A549 (cell line): ENCODE measurements at regions not wholly inside any gene's neighbourhood (a gene's known extent, or its start where the extent isn't known, plus 50 kb on each side); places are given as distances from the start of the nearest gene placed in this dataset.

Experiments used
- ATAC-seq, 2 experiments: fragments of 200-7000 bp in 1 of 2; fragments of >200 bp in 1 of 2; cut with Nextera tagmentation in 1 of 2; cut with Tn5 transposase in 1 of 2; 3 replicates each; pipeline versions ENCODE4 v1.8.0 to v1.9.1; 2018 to 2020; ENCODE audit warnings: mild to moderate bottlenecking in 1 of 2, moderate library complexity in 1 of 2
- CTCF ChIA-PET: fragments of 300-600 bp; sonication (Branson Sonifier 250); formaldehyde crosslinking; extraction: SDS; loops from one replicate; lab custom pipeline; 2021; ENCODE audit warnings: antibody characterized with exemption, inconsistent platforms; lab: Yijun Ruan, JAX
- POLR2A ChIA-PET: fragments of 350-600 bp; formaldehyde crosslinking; extraction: SDS; loops from one replicate; lab custom pipeline; 2021; ENCODE audit warnings: antibody characterized with exemption, inconsistent platforms; lab: Yijun Ruan, JAX
- DNase-seq, 2 experiments: peaks; one replicate each; pipeline versions ENCODE4 v3.0.0 to v3.0.0-alpha.2; 2011 to 2016; ENCODE audit warnings: low read depth in 1 of 2, low spot score in 1 of 2
- FAIRE-seq: peaks from 2 replicates; lab custom pipeline; 2011; peaks lifted over from hg19 to GRCh38; lab: Jason Lieb, UNC
- H3K27ac ChIP-seq, 2 experiments: fragments of >200 bp; sonication (Bioruptor Twin); formaldehyde crosslinking; 3 replicates each; pipeline ENCODE4 v1.5.1; 2016 to 2017
- H3K4me1 ChIP-seq: fragments of >200 bp; sonication (Bioruptor Twin); formaldehyde crosslinking; 3 replicates; pipeline ENCODE4 v1.6.1; 2016
- H3K4me2 ChIP-seq: fragments of >200 bp; sonication (Bioruptor Twin); formaldehyde crosslinking; 3 replicates; pipeline ENCODE4 v1.6.1; 2016
- H3K4me3 ChIP-seq: fragments of >200 bp; sonication (Bioruptor Twin); formaldehyde crosslinking; 3 replicates; pipeline ENCODE4 v1.5.1; 2016
- H3K9me3 ChIP-seq: fragments of >200 bp; sonication (Bioruptor Twin); formaldehyde crosslinking; 3 replicates; pipeline ENCODE4 v1.6.1; 2016
- ATOH8 ChIP-seq: fragments of 250-450 bp; sonication (Bioruptor Pico); IDR thresholded peaks from 2 replicates; pipeline ENCODE4 v1.5.0; 2020; ENCODE audit warnings: low read depth, mild to moderate bottlenecking, moderate library complexity
- CBX8 ChIP-seq: fragments of 200-600 bp; sonication (generic); IDR thresholded peaks from 2 replicates; pipeline ENCODE4 v1.6.1; 2016
- CEBPB ChIP-seq, 2 experiments: fragments of >200 bp in 1 of 2; sonication (Bioruptor Twin) in 1 of 2; formaldehyde crosslinking in 1 of 2; IDR thresholded peaks; 2 replicates each; pipeline ENCODE4 v1.6.1; 2012 to 2016
- CHD4 ChIP-seq: fragments of 200-600 bp; sonication (generic); IDR thresholded peaks from 2 replicates; pipeline ENCODE4 v1.6.1; 2016; ENCODE audit warnings: antibody characterized with exemption, mild to moderate bottlenecking, borderline replicate concordance
- ELK1 ChIP-seq: fragments of 150-350 bp; IDR thresholded peaks from 2 replicates; pipeline ENCODE4 v1.6.1; 2014; ENCODE audit warnings: low read depth, mild to moderate bottlenecking, low read length
- ESRRA ChIP-seq: fragments of 150-350 bp; IDR thresholded peaks from 2 replicates; pipeline ENCODE4 v1.6.1; 2014; ENCODE audit warnings: mild to moderate bottlenecking, low read length, borderline replicate concordance
- GATA3 ChIP-seq: IDR thresholded peaks from 2 replicates; pipeline ENCODE4 v1.6.1; 2012; ENCODE audit warnings: borderline replicate concordance
- HDAC2 ChIP-seq: fragments of 200-600 bp; sonication (generic); IDR thresholded peaks from 2 replicates; pipeline ENCODE4 v1.6.1; 2016
- HES2 ChIP-seq: fragments of >200 bp; sonication (Bioruptor Twin); formaldehyde crosslinking; IDR thresholded peaks from 2 replicates; pipeline ENCODE4 v1.6.1; 2016
- HOXB13 ChIP-seq: fragments of 250-450 bp; sonication (Bioruptor Pico); IDR thresholded peaks from 2 replicates; pipeline ENCODE4 v1.5.0; 2020; ENCODE audit warnings: low read depth, mild to moderate bottlenecking, moderate library complexity
- KDM5A ChIP-seq: fragments of 200-600 bp; sonication (generic); IDR thresholded peaks from 2 replicates; pipeline ENCODE4 v1.6.1; 2016; ENCODE audit warnings: antibody characterized with exemption, mild to moderate bottlenecking
- NPAS2 ChIP-seq: fragments of 250-450 bp; sonication (Bioruptor Pico); IDR thresholded peaks from 2 replicates; pipeline ENCODE4 v1.8.0; 2022; ENCODE audit warnings: mild to moderate bottlenecking, moderate library complexity, borderline replicate concordance
- NR3C1 ChIP-seq: fragments of >200 bp; sonication (Bioruptor Twin); formaldehyde crosslinking; IDR thresholded peaks from 3 replicates; pipeline ENCODE4 v1.6.1; 2017
- PBX3 ChIP-seq: IDR thresholded peaks from 2 replicates; pipeline ENCODE4 v1.6.1; 2012
- POLR2A ChIP-seq: IDR thresholded peaks from 2 replicates; pipeline ENCODE4 v1.6.1; 2012; ENCODE audit warnings: mild to moderate bottlenecking, low read length
- RARB ChIP-seq: fragments of 250-450 bp; sonication (Bioruptor Pico); IDR thresholded peaks from 2 replicates; pipeline ENCODE4 v1.8.0; 2021; ENCODE audit warnings: mild to moderate bottlenecking, moderate library complexity
- RFX5 ChIP-seq: fragments of 450-650 bp; IDR thresholded peaks from 2 replicates; pipeline ENCODE4 v1.7.1; 2014; ENCODE audit warnings: antibody characterized with exemption, mild to moderate bottlenecking, moderate library complexity
- TFCP2L1 ChIP-seq: fragments of 250-450 bp; sonication (Bioruptor Pico); IDR thresholded peaks from 2 replicates; pipeline ENCODE4 v1.5.0; 2021; ENCODE audit warnings: mild to moderate bottlenecking
- WGBS: methylation state at CpG from one replicate; pipeline ENCODE4 v1.1.6; 2017; ENCODE audit errors: missing lambda C conversion rate; 5-methylcytosine and 5-hydroxymethylcytosine counted together
- TF ChIP-seq, protein P1 (sequence below): fragments of >200 bp; sonication (Bioruptor Twin); formaldehyde crosslinking; IDR thresholded peaks from 3 replicates; pipeline ENCODE4 v1.5.1; 2016
- TF ChIP-seq, protein P2 (sequence below): fragments of 200-600 bp; sonication (generic); IDR thresholded peaks from 2 replicates; pipeline ENCODE4 v1.6.1; 2016; ENCODE audit warnings: antibody characterized with exemption, mild to moderate bottlenecking, moderate library complexity
- TF ChIP-seq, protein P3 (sequence below): fragments of 450-650 bp; IDR thresholded peaks from 2 replicates; pipeline ENCODE4 v1.6.1; 2014; ENCODE audit warnings: antibody characterized with exemption

- TF ChIP-seq CEBPB (IDR thresholded peaks at IDR 0.05) (no peak), RFX5 (no peak), ATOH8 (CRISPR knock-in tag) (no peak)
- no peak overlapping the region for H3K4me2 ChIP-seq
- no peak overlapping the region for H3K4me3 ChIP-seq
- ChIA-PET POLR2A (no interaction called here), CTCF (no interaction called here)
- no peak for FAIRE-seq
- ATAC-seq, result no peak
- H3K27ac ChIP-seq, result no peak overlapping the region
- 57% methylated on average over 1 of the region's 1 CpG for WGBS
- no peaks in the 10 kb centered on the region for H3K9me3 ChIP-seq
- no peak for DNase-seq
- H3K4me1 ChIP-seq, result no peaks in the 10 kb centered on the region
Observed at GRCh38 chr1:175834597-175834996, 91.2 kb upstream of the TNR start.

DNA sequence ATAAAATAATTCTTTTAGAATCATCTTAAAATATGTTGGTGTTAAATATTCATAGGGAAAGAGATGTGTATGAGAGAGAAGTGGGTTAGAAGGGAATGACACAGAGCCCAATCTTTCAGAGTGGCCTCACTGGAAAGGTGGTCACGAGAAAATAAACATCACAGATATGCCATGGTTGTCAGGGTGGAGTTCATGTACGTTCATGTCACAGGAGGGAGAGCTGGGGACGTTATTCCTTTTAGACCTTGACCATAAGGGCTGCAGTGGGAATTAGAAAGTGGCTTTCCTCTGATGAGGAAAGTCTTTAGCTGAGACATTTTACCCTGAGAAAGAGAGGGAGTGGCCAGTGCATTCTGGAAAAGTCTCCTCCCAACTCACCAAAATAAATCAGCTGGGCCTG, 90.6 kb upstream of the TNR start:
- Histone ChIP-seq H3K4me3 (no peak overlapping the region), H3K9me3 (no peaks in the 10 kb centered on the region), H3K4me2 (no peak overlapping the region), H3K27ac (no peak overlapping the region), H3K4me1 (no peaks in the 10 kb centered on the region)
- ChIA-PET CTCF (no interaction called here), POLR2A (no interaction called here)
- DNase-seq (no peak), ATAC-seq (no peak), FAIRE-seq (no peak)
- WGBS, result 3% methylated on average over 3 of the region's 3 CpGs
- TF ChIP-seq POLR2A (no peak), HDAC2 (no peak), GATA3 (no peak)

GRCh38 chr1:175833502-175833901, 90.1 kb upstream of the TNR start:
- ChIA-PET POLR2A (no interaction called here), CTCF (no interaction called here)
- H3K9me3 ChIP-seq, result no peaks in the 10 kb centered on the region
- no peak overlapping the region for H3K4me3 ChIP-seq
- 0% methylated on average over 2 of the region's 2 CpGs for WGBS
- H3K4me1 ChIP-seq, result no peaks in the 10 kb centered on the region
- TF ChIP-seq CHD4, result no peak
- TF ChIP-seq TFCP2L1 (CRISPR knock-in tag), result no peak
- TF ChIP-seq PBX3, result no peak
- no peak for TF ChIP-seq CBX8
- TF ChIP-seq ESRRA, result no peak
- no peak for TF ChIP-seq RARB (CRISPR knock-in tag)
- no peak for TF ChIP-seq NPAS2 (CRISPR knock-in tag)
- no peak for TF ChIP-seq ATOH8 (CRISPR knock-in tag)
- TF ChIP-seq NR3C1, result no peak
- no peak for TF ChIP-seq HES2
- no peak for TF ChIP-seq ELK1
- ATAC-seq, result no peak
- FAIRE-seq, result no peak
- DNase-seq, result no peak
- no peak overlapping the region for H3K27ac ChIP-seq
- no peak overlapping the region for H3K4me2 ChIP-seq

GRCh38 chr1:175830500-175830899, 87.1 kb upstream of the TNR start:
- DNase-seq (no peak), ATAC-seq (no peak), FAIRE-seq (no peak)
- no peak overlapping the region for H3K4me2 ChIP-seq
- H3K4me3 ChIP-seq, result no peak overlapping the region
- H3K9me3 ChIP-seq, result no peaks in the 10 kb centered on the region
- CTCF ChIA-PET, result interaction anchor here (1.0 to 1.1 kb wide), 2 partner anchors 12 to 88 kb away, joined by 3 read pairs; no protein-coding TSS in a partner anchor
- H3K4me1 ChIP-seq, result no peaks in the 10 kb centered on the region
- H3K27ac ChIP-seq, result no peak overlapping the region
- POLR2A ChIA-PET, result no interaction called here
- TF ChIP-seq, protein P1, sequence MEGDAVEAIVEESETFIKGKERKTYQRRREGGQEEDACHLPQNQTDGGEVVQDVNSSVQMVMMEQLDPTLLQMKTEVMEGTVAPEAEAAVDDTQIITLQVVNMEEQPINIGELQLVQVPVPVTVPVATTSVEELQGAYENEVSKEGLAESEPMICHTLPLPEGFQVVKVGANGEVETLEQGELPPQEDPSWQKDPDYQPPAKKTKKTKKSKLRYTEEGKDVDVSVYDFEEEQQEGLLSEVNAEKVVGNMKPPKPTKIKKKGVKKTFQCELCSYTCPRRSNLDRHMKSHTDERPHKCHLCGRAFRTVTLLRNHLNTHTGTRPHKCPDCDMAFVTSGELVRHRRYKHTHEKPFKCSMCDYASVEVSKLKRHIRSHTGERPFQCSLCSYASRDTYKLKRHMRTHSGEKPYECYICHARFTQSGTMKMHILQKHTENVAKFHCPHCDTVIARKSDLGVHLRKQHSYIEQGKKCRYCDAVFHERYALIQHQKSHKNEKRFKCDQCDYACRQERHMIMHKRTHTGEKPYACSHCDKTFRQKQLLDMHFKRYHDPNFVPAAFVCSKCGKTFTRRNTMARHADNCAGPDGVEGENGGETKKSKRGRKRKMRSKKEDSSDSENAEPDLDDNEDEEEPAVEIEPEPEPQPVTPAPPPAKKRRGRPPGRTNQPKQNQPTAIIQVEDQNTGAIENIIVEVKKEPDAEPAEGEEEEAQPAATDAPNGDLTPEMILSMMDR, result no peak
- TF ChIP-seq CEBPB (IDR thresholded peaks at IDR 0.05) (no peak), RARB (CRISPR knock-in tag) (no peak), HOXB13 (CRISPR knock-in tag) (no peak), RFX5 (no peak), KDM5A (no peak)
- TF ChIP-seq, protein P2, sequence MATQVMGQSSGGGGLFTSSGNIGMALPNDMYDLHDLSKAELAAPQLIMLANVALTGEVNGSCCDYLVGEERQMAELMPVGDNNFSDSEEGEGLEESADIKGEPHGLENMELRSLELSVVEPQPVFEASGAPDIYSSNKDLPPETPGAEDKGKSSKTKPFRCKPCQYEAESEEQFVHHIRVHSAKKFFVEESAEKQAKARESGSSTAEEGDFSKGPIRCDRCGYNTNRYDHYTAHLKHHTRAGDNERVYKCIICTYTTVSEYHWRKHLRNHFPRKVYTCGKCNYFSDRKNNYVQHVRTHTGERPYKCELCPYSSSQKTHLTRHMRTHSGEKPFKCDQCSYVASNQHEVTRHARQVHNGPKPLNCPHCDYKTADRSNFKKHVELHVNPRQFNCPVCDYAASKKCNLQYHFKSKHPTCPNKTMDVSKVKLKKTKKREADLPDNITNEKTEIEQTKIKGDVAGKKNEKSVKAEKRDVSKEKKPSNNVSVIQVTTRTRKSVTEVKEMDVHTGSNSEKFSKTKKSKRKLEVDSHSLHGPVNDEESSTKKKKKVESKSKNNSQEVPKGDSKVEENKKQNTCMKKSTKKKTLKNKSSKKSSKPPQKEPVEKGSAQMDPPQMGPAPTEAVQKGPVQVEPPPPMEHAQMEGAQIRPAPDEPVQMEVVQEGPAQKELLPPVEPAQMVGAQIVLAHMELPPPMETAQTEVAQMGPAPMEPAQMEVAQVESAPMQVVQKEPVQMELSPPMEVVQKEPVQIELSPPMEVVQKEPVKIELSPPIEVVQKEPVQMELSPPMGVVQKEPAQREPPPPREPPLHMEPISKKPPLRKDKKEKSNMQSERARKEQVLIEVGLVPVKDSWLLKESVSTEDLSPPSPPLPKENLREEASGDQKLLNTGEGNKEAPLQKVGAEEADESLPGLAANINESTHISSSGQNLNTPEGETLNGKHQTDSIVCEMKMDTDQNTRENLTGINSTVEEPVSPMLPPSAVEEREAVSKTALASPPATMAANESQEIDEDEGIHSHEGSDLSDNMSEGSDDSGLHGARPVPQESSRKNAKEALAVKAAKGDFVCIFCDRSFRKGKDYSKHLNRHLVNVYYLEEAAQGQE, result no peak
- TF ChIP-seq, protein P3, sequence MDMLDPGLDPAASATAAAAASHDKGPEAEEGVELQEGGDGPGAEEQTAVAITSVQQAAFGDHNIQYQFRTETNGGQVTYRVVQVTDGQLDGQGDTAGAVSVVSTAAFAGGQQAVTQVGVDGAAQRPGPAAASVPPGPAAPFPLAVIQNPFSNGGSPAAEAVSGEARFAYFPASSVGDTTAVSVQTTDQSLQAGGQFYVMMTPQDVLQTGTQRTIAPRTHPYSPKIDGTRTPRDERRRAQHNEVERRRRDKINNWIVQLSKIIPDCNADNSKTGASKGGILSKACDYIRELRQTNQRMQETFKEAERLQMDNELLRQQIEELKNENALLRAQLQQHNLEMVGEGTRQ, result no peak
